Body of pancreas (tissue), 4 donors: ENCODE measurements at regions not wholly inside any gene's neighbourhood (a gene's known extent, or its start where the extent isn't known, plus 50 kb on each side); places are given as distances from the start of the nearest gene placed in this dataset.

Experiments
- ATAC-seq: fragments of 150-250 bp; one replicate; pipeline ENCODE4 v1.9.1; 2016
- DNase-seq, 4 donors: peaks; one replicate each; pipeline ENCODE4 v3.0.0-alpha.2; 2019
- H3K27ac ChIP-seq, 4 donors: fragments of 200-600 bp; sonication (generic); 1 replicate in 3 of 4; 2 replicates in 1 of 4; pipeline versions ENCODE4 v1.5.1 to v1.6.1; 2016 to 2019; ENCODE audit warnings: mild to moderate bottlenecking in 1 of 4, mixed read lengths in 1 of 4, moderate library complexity in 1 of 4
- H3K27me3 ChIP-seq, 2 donors: fragments of 200-600 bp; sonication (generic); one replicate each; pipeline ENCODE4 v1.6.0; 2016; ENCODE audit warnings: mild to moderate bottlenecking in 1 of 2
- H3K36me3 ChIP-seq, 2 donors: fragments of 200-600 bp; sonication (generic); replicated peaks in 1 of 2; 2 replicates each; pipeline ENCODE4 v1.5.1; 2016; ENCODE audit warnings: low read depth in 2 of 2; ENCODE audit not compliant: insufficient read depth in 1 of 2
- H3K4me1 ChIP-seq: fragments of 200-600 bp; sonication (generic); one replicate; pipeline ENCODE4 v1.6.0; 2016
- H3K4me3 ChIP-seq, 2 donors: fragments of 200-600 bp; sonication (generic); 1 replicate in 1 of 2; 2 replicates in 1 of 2; pipeline ENCODE4 v1.5.1; 2016 to 2019
- H3K9me3 ChIP-seq, 3 donors: fragments of 200-600 bp; sonication (generic); 1 replicate in 2 of 3; 2 replicates in 1 of 3; pipeline ENCODE4 v1.5.1; 2016
- CTCF ChIP-seq, 7 experiments: fragments of 450-650 bp in 4 of 7; fragments of 200-600 bp in 3 of 7; sonication (generic) in 3 of 7; IDR thresholded peaks; one replicate each; pipeline ENCODE4 v1.5.1; 2016 to 2019; ENCODE audit warnings: antibody characterized with exemption in 7 of 7
- POLR2A ChIP-seq, 3 donors: fragments of 450-650 bp; IDR thresholded peaks; one replicate each; pipeline ENCODE4 v1.6.1; 2016; ENCODE audit warnings: antibody characterized with exemption in 3 of 3, mild to moderate bottlenecking in 2 of 3
- WGBS, 2 donors: methylation state at CpG; one replicate each; pipeline ENCODE4 v1.1.5; 2017; 5-methylcytosine and 5-hydroxymethylcytosine counted together
- intact Hi-C: fragments of 100-400 bp; cut with DNase I; formaldehyde crosslinking; loops from one replicate; pipeline ENCODE4 v1.15.1; 2023

GRCh38 chr10:128796396-128796912 lies 670.2 kb upstream of the MKI67 start:
- Histone ChIP-seq H3K27ac (no peak overlapping the region), H3K27me3 (no peaks in the 10 kb centered on the region), H3K4me3 (no peak overlapping the region), H3K4me1 (no peaks in the 10 kb centered on the region), H3K36me3 (no peaks in the 10 kb centered on the region), H3K9me3 (no peaks in the 10 kb centered on the region)
- TF ChIP-seq CTCF (IDR thresholded peaks at IDR 0.05) (no peak), POLR2A (IDR thresholded peaks at IDR 0.05) (no peak)
- 43 to 66% methylated on average over 1 to 3 of the region's 3 CpGs for WGBS, 2 donors
- intact Hi-C loops, result no loop called here
- ATAC-seq (no peak), DNase-seq (peak in 1 of 4 donors; percentile 17)

DNA sequence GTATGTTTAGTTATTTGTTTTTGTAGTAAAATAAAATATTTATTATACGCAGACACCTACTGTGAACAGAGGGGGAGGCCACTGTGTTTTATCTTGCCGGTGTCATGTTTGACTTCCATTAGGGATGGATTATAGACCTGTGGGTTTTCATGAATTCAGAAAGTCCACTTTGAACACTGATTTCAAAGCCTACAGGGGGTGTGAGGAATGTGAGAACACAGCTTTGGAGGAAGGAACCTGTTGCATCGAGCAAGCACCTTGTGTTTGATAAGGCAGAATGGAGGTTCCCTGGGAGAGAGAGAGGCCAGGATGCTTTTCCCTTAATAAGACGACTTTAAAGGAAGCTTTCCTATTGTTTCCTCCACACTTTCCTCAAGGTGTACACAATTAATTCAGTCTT lies 665.0 kb upstream of the MGMT start:
- DNase-seq (no peak), ATAC-seq (no peak)
- 44 to 45% methylated on average over 4 of the region's 4 CpGs for WGBS, 2 donors
- TF ChIP-seq POLR2A (IDR thresholded peaks at IDR 0.05) (no peak), CTCF (IDR thresholded peaks at IDR 0.05) (no peak)
- Histone ChIP-seq H3K36me3 (no peaks in the 10 kb centered on the region), H3K27ac (no peak overlapping the region), H3K27me3 (no peaks in the 10 kb centered on the region), H3K9me3 (no peaks in the 10 kb centered on the region), H3K4me3 (no peak overlapping the region), H3K4me1 (no peaks in the 10 kb centered on the region)
- intact Hi-C loops, result no loop called here

DNA sequence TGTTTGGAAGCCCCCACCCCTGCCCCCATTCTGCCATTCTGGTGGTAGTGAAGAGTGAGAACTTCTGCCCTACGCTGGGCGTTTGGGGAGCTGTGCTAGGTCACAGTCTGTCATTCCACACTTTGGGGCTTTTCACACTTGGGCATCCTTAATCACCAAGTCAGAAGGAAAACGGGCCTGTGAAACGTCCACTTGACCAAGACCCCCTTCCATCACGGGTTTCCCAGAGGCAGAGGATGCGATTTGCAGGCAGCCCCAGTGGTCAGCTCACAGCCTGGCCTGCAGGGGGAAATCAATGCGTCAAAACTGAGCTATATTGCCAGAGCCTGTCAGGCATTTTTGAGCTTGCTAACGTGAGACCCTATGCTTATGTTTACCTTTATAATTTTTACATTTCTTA lies 663.3 kb upstream of the MGMT start:
- WGBS, 2 donors, result 29 to 40% methylated on average over 8 of the region's 8 CpGs
- intact Hi-C loops, result no loop called here
- no peak for ATAC-seq

DNA sequence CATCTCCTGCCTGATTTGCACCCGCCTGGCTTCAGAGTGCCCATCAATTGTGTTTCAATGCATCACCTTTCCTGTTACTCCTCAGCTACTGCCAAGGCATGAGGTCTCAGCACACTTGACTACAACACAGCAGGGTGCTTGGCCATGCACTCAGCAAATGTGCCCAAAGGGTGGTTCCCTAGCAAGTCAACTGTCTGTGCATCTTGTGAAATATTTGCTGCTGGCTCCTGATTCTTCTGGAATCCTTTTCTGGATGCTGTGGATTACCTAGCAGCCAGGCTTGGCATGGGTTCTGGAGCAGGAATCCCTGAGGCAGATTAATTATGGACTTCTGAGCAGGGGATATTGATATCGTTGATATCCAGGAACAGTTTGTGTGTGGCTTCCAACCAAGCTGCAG lies 662.6 kb upstream of the MGMT start:
- Histone ChIP-seq H3K9me3 (no peaks in the 10 kb centered on the region), H3K4me1 (no peaks in the 10 kb centered on the region), H3K36me3 (no peaks in the 10 kb centered on the region), H3K27me3 (no peaks in the 10 kb centered on the region), H3K27ac (no peak overlapping the region), H3K4me3 (no peak overlapping the region)
- intact Hi-C loops, result no loop called here
- ATAC-seq, result no peak
- WGBS, 2 donors, result 51 to 62% methylated on average over 2 of the region's 2 CpGs
- DNase-seq, result no peak
- TF ChIP-seq POLR2A (IDR thresholded peaks at IDR 0.05), result no peak
- TF ChIP-seq CTCF (IDR thresholded peaks at IDR 0.05), result no peak

More for the DNA sequence above, 663.3 kb upstream of the MGMT start:
- Histone ChIP-seq H3K27me3 (no peaks in the 10 kb centered on the region), H3K27ac (no peak overlapping the region), H3K4me3 (no peak overlapping the region), H3K9me3 (no peaks in the 10 kb centered on the region), H3K4me1 (no peaks in the 10 kb centered on the region), H3K36me3 (no peaks in the 10 kb centered on the region)
- TF ChIP-seq CTCF (IDR thresholded peaks at IDR 0.05) (no peak), POLR2A (IDR thresholded peaks at IDR 0.05) (no peak)
- DNase-seq, result no peak

DNA sequence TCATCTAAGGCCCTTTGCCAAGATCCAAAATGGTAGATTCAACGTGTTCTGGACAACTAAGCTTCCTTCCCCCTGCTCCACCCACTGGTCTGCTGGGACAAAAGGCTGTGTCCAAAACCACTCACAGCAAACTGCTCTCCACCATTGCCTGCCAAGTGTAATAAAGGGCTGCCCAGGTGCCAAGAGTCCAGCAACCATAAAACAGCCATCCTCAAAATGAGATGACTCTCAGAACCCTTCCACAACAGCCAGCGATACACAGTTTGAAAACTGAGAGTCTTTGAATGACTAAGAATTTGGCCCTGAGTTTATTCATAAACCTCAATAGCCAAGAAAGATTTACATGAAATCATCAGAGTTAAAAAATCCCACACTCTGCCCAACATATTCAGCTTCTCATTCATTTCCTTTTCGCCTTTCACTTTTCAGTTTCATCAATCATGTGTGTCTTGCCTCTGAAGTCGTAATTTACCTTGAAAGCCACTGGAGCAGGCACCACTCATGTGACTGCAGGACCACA lies 658.1 kb upstream of the MGMT start:
- no peak for ATAC-seq
- no peaks in the 10 kb centered on the region for H3K9me3 ChIP-seq
- intact Hi-C loops, result no loop called here
- no peak overlapping the region for H3K27ac ChIP-seq
- WGBS, 2 donors, result 37 to 55% methylated on average over 4 of the region's 4 CpGs
- no peaks in the 10 kb centered on the region for H3K4me1 ChIP-seq
- H3K27me3 ChIP-seq, result no peaks in the 10 kb centered on the region
- H3K36me3 ChIP-seq, result no peaks in the 10 kb centered on the region
- TF ChIP-seq CTCF (IDR thresholded peaks at IDR 0.05), result no peak
- no peak for TF ChIP-seq POLR2A (IDR thresholded peaks at IDR 0.05)
- DNase-seq, result no peak
- no peak overlapping the region for H3K4me3 ChIP-seq
